Trophoblast cell (in vitro differentiated cells and primary cell): ENCODE measurements at regions not wholly inside any gene's neighbourhood (a gene's known extent, or its start where the extent isn't known, plus 50 kb on each side); places are given as distances from the start of the nearest gene placed in this dataset.

Source experiments
- DNase-seq, 2 donors: peaks; one replicate each; pipeline ENCODE4 v3.0.0-alpha.2; 2016
- H2AFZ ChIP-seq: 2 replicates; pipeline ENCODE4 v1.6.1; 2013; ENCODE audit warnings: low read length, moderate library complexity, mild to moderate bottlenecking; ENCODE audit not compliant: insufficient read depth, poor library complexity
- H2AK5ac ChIP-seq: 2 replicates; pipeline ENCODE4 v1.6.1; 2013; ENCODE audit warnings: mild to moderate bottlenecking, low read length
- H2BK120ac ChIP-seq: 2 replicates; pipeline ENCODE4 v1.6.1; 2013; ENCODE audit warnings: low read length, mild to moderate bottlenecking, moderate library complexity; ENCODE audit not compliant: insufficient read depth, poor library complexity
- H2BK12ac ChIP-seq: 2 replicates; pipeline ENCODE4 v1.6.1; 2013; ENCODE audit warnings: mild to moderate bottlenecking, low read length, moderate library complexity
- H2BK5ac ChIP-seq: 2 replicates; pipeline ENCODE4 v1.6.1; 2013; ENCODE audit warnings: low read length, low read depth, moderate library complexity, mild to moderate bottlenecking; ENCODE audit not compliant: poor library complexity
- H3K14ac ChIP-seq: 2 replicates; pipeline ENCODE4 v1.6.1; 2013; ENCODE audit warnings: mild to moderate bottlenecking, low read length
- H3K18ac ChIP-seq: 2 replicates; pipeline ENCODE4 v1.6.1; 2013; ENCODE audit warnings: mild to moderate bottlenecking, low read length
- H3K23ac ChIP-seq: 2 replicates; pipeline ENCODE4 v1.6.1; 2013; ENCODE audit warnings: low read length
- H3K27ac ChIP-seq: 2 replicates; pipeline ENCODE4 v1.5.1; 2013; ENCODE audit warnings: low read depth, mild to moderate bottlenecking, inconsistent platforms, low read length, moderate library complexity
- H3K27me3 ChIP-seq: 2 replicates; pipeline ENCODE4 v1.6.1; 2013; ENCODE audit warnings: inconsistent platforms, mild to moderate bottlenecking, low read length, moderate library complexity; ENCODE audit not compliant: insufficient read depth
- H3K36me3 ChIP-seq, 2 experiments: 1 replicate in 1 of 2; 2 replicates in 1 of 2; pipeline ENCODE4 v1.6.1; 2013; ENCODE audit warnings: low read length in 2 of 2, mild to moderate bottlenecking in 2 of 2, moderate library complexity in 1 of 2; ENCODE audit not compliant: insufficient read depth in 2 of 2, control insufficient read depth in 1 of 2
- H3K4ac ChIP-seq: 2 replicates; pipeline ENCODE4 v1.6.1; 2013; ENCODE audit warnings: low read depth, mild to moderate bottlenecking, low read length, moderate library complexity
- H3K4me1 ChIP-seq, 2 experiments: 1 replicate in 1 of 2; 2 replicates in 1 of 2; pipeline ENCODE4 v1.6.1; 2013; ENCODE audit warnings: low read length in 2 of 2, mild to moderate bottlenecking in 2 of 2, moderate library complexity in 1 of 2; ENCODE audit not compliant: insufficient read depth in 2 of 2, control insufficient read depth in 1 of 2
- H3K4me2 ChIP-seq: 2 replicates; pipeline ENCODE4 v1.6.1; 2013; ENCODE audit warnings: inconsistent platforms, mild to moderate bottlenecking, low read length, moderate library complexity
- H3K4me3 ChIP-seq: 2 replicates; pipeline ENCODE4 v1.5.1; 2013; ENCODE audit warnings: mild to moderate bottlenecking, low read depth, low read length, inconsistent platforms
- H3K79me1 ChIP-seq: one replicate; pipeline ENCODE4 v1.6.1; 2013; ENCODE audit warnings: low read length
- H3K79me2 ChIP-seq: 2 replicates; pipeline ENCODE4 v1.6.1; 2013; ENCODE audit warnings: low read length, mild to moderate bottlenecking; ENCODE audit not compliant: control insufficient read depth, insufficient read depth, poor library complexity
- H3K9ac ChIP-seq: 2 replicates; pipeline ENCODE4 v1.6.1; 2013; ENCODE audit warnings: mild to moderate bottlenecking, low read length
- H3K9me3 ChIP-seq: 2 replicates; pipeline ENCODE4 v1.6.1; 2013; ENCODE audit warnings: low read depth, mild to moderate bottlenecking, control low read depth, inconsistent platforms, low read length; ENCODE audit not compliant: insufficient read depth
- H4K12ac ChIP-seq: 2 replicates; pipeline ENCODE4 v1.6.1; 2013; ENCODE audit warnings: low read depth, mild to moderate bottlenecking, low read length, moderate library complexity
- H4K8ac ChIP-seq: 2 replicates; pipeline ENCODE4 v1.6.1; 2013; ENCODE audit warnings: low read depth, mild to moderate bottlenecking, low read length, moderate library complexity
- H4K91ac ChIP-seq: one replicate; pipeline ENCODE4 v1.6.1; 2013; ENCODE audit warnings: low read depth, mild to moderate bottlenecking, low read length, moderate library complexity
- WGBS: extraction: QIAGEN DNeasy Blood & Tissue Kit; methylation state at CpG from one replicate; pipeline ENCODE4 v1.1.7; 2013; ENCODE audit warnings: missing lambda C conversion rate; ENCODE audit not compliant: insufficient read length, insufficient coverage; ENCODE audit errors: extremely low coverage; 5-methylcytosine and 5-hydroxymethylcytosine counted together

DNA sequence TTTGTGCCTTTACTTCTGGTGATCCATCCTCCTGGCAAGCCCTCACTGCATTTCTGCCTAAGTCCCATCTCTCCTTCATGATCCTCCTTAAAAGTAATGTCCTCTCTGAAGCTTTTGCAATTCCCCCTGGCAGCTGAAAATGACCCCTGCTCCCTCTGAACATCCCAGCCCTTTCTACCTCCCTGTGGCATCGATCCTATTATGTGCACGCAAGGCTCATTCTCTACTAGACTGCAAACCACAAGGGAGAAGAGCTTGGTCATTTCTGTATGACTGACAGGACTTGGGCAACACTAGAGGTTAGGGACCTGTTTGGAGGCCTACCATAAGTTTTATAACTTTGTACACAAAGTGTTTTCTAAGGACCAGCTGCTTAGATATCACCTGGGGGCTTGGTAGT lies 50.8 kb upstream of the RAP2C start:
- Histone ChIP-seq H3K9me3 (no peaks in the 10 kb centered on the region), H2BK5ac (no peak overlapping the region), H3K4me1 (no peaks in the 10 kb centered on the region), H2AFZ (no peak overlapping the region), H3K4ac (no peak overlapping the region), H4K8ac (no peak overlapping the region), H3K79me1 (no peaks in the 10 kb centered on the region), H2BK12ac (no peak overlapping the region), H3K9ac (no peak overlapping the region), H3K79me2 (no peaks in the 10 kb centered on the region), H4K91ac (no peak overlapping the region), H3K23ac (no peak overlapping the region), H2BK120ac (no peak overlapping the region), H3K27ac (no peak overlapping the region), H3K18ac (no peak overlapping the region), H3K4me3 (no peak overlapping the region), H3K36me3 (no peaks in the 10 kb centered on the region), H4K12ac (no peak overlapping the region), H3K14ac (no peak overlapping the region), H2AK5ac (no peak overlapping the region), H3K27me3 (no peaks in the 10 kb centered on the region), H3K4me2 (no peak overlapping the region)
- no CpG with 5 or more reads among the region's 2 CpGs for whole genome bisulfite sequencing
- no peak for DNase-seq
